ENCODE measurements at regions not wholly inside any gene's neighbourhood (a gene's known extent, or its start where the extent isn't known, plus 50 kb on each side); places are given as distances from the start of the nearest gene placed in this dataset.
"Not testable (repeated sequence)": the region's sequence is repeated elsewhere in the genome, so short reads cannot be mapped to it uniquely, and the experiment has no call there.

DNA sequence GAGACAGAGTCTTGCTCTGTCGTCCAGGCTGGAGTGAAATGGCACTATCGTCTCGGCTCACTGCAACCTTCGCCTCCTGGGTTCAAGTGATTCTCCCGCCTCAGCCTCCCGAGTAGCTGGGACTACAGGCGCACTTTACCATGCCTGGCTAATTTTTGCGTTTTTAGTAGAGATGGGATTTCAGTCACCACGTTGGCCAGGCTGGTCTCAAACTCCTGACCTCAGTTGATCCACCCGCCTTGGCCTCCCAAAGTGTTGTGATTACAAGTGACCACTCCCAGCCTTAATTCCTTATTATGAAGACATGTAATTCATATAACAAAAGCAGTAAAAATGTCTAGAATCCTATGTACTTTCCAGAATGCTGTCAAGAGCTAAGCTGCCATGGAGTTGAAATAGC, 434.5 kb upstream of the ZNG1F start:
- DNase-seq, H3K4me3 Mint-ChIP-seq, CTCF ChIA-PET: not testable (repeated sequence)

DNA sequence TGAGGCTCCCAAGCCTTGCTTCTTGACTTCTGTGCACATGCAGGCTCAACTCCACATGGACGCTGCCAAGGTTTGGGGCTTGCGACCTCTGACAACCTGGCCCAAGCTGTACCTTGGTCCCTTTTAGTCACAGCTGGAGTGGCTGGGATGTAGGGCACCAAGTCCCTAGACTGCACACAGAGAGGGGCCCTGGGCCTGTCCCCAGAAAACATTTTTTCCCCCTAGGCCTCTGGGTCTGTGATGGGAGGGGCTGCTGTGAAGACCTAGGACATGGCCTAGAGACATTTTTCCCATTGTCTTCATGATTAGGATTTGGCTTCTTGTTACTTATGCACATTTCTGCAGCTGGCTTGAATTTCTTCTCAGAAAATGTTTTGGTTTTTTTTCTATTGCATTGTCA, 430.1 kb upstream of the ZNG1F start:
- CTCF ChIA-PET; H3K27ac Mint-ChIP-seq; DNase-seq; H3K9me3 ChIP-seq (ENCODE audit: low read length); H3K27me3 Mint-ChIP-seq; H3K4me3 Mint-ChIP-seq; H3K36me3 ChIP-seq (ENCODE audit: insufficient read depth, low read length); POLR2A ChIA-PET; H3K4me1 Mint-ChIP-seq; H3K9me3 Mint-ChIP-seq; H3K36me3 Mint-ChIP-seq; H3K4me3 ChIP-seq (ENCODE audit: low read length); H3K4me1 ChIP-seq (ENCODE audit: insufficient read depth, low read length); H3K27ac ChIP-seq (ENCODE audit: low read depth, low read length); H3K27me3 ChIP-seq (ENCODE audit: insufficient read depth, low read length, poor library complexity, severe bottlenecking): not testable (repeated sequence)

More for the DNA sequence above, 434.5 kb upstream of the ZNG1F start:
- H3K9me3 ChIP-seq (ENCODE audit: low read length); H3K9me3 Mint-ChIP-seq; H3K27ac ChIP-seq (ENCODE audit: low read depth, low read length); H3K27me3 Mint-ChIP-seq; H3K4me3 ChIP-seq (ENCODE audit: low read length); H3K27me3 ChIP-seq (ENCODE audit: insufficient read depth, low read length, poor library complexity, severe bottlenecking); H3K36me3 Mint-ChIP-seq; H3K4me1 ChIP-seq (ENCODE audit: insufficient read depth, low read length); H3K36me3 ChIP-seq (ENCODE audit: insufficient read depth, low read length); H3K27ac Mint-ChIP-seq; POLR2A ChIA-PET; H3K4me1 Mint-ChIP-seq: not testable (repeated sequence)

DNA sequence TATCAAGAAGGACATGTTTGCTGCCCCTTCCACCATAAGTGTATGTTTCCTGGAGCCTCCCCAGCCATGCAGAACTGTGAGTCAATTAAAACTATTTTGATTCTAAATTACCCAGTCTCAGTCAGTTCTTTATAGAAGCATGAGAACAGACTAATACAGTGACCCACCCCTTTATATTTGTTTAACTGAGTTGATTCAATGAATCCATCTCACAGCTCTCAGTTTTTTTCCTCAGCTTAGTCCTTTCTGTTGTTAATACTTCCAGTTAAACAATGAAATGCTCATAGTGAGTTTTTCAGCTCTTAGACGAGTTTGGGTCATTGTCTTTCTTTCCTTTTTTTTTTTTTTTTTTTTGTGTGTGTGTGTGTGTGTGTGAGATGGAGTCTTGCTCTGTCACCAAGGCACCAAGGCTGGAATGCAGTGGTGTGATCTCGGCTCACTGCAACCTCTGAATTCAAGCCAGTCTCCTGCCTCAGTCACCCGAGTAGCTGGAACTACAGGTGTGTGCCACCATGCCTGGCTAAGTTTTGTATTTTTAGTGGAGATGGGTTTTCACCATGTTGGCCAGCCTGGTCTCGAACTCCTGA, 417.9 kb upstream of the ZNG1F start:
- H3K9me3 ChIP-seq (ENCODE audit: low read length); CTCF ChIA-PET; H3K4me3 Mint-ChIP-seq; H3K36me3 ChIP-seq (ENCODE audit: insufficient read depth, low read length); H3K27me3 Mint-ChIP-seq; POLR2A ChIA-PET; H3K4me1 ChIP-seq (ENCODE audit: insufficient read depth, low read length); H3K9me3 Mint-ChIP-seq; H3K4me1 Mint-ChIP-seq; H3K4me3 ChIP-seq (ENCODE audit: low read length); H3K27ac Mint-ChIP-seq; H3K27ac ChIP-seq (ENCODE audit: low read depth, low read length); DNase-seq; H3K36me3 Mint-ChIP-seq; H3K27me3 ChIP-seq (ENCODE audit: insufficient read depth, low read length, poor library complexity, severe bottlenecking): not testable (repeated sequence)

DNA sequence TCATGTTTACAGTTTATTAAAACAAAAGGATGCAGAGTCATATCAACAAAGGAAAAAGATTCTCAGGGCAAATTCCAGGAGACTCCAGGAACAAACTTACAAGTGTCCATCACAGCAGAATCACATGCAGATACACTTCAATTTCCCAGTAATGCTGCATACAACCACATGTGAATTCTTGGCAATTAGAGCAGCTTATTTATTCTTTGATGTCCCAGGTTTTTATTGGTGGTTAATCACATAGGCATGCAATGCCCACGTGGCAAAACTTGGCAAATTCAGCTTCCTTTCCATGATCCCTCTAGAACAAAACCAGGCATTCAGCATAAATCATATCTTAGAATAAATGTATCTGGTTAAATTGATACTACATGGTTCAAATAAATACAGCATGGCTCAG, 376.5 kb upstream of the ZNG1F start:
- H3K36me3 ChIP-seq (ENCODE audit: insufficient read depth, low read length); H3K27ac Mint-ChIP-seq; H3K4me1 Mint-ChIP-seq; H3K27me3 Mint-ChIP-seq; H3K4me1 ChIP-seq (ENCODE audit: insufficient read depth, low read length); H3K36me3 Mint-ChIP-seq; H3K9me3 Mint-ChIP-seq; H3K4me3 ChIP-seq (ENCODE audit: low read length); DNase-seq; H3K27ac ChIP-seq (ENCODE audit: low read depth, low read length); H3K4me3 Mint-ChIP-seq; H3K27me3 ChIP-seq (ENCODE audit: insufficient read depth, low read length, poor library complexity, severe bottlenecking); CTCF ChIA-PET; POLR2A ChIA-PET; H3K9me3 ChIP-seq (ENCODE audit: low read length): not testable (repeated sequence)

All from CD8-positive, alpha-beta memory T cell (primary cell).